ENCODE measurements at regions not wholly inside any gene's neighbourhood (a gene's known extent, or its start where the extent isn't known, plus 50 kb on each side); places are given as distances from the start of the nearest gene placed in this dataset.

DNA sequence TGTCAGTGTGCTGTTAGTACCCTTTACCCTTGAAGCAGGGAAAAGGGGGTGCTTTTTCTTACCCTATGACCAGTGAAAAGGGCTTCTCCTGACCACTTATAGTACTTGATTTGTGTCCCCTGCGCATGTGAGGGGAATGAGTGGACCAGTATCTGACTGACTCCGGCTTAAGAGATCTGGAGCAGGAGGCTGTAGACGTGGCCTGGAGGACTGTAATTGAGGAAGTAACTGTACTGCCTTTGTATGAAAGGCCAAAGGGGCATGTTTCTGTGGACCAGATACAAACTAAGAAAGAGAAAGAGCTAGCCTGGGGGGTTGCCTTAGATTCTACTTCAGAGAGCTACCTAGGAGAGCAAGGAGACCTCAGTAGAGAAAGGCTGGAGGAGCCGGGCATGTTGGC lies 89.9 kb upstream of the TBL1XR1 start:
- H3K4me3 ChIP-seq (ENCODE audit: low read depth, low read length): no peak overlapping the region
- TF ChIP-seq, protein P1, sequence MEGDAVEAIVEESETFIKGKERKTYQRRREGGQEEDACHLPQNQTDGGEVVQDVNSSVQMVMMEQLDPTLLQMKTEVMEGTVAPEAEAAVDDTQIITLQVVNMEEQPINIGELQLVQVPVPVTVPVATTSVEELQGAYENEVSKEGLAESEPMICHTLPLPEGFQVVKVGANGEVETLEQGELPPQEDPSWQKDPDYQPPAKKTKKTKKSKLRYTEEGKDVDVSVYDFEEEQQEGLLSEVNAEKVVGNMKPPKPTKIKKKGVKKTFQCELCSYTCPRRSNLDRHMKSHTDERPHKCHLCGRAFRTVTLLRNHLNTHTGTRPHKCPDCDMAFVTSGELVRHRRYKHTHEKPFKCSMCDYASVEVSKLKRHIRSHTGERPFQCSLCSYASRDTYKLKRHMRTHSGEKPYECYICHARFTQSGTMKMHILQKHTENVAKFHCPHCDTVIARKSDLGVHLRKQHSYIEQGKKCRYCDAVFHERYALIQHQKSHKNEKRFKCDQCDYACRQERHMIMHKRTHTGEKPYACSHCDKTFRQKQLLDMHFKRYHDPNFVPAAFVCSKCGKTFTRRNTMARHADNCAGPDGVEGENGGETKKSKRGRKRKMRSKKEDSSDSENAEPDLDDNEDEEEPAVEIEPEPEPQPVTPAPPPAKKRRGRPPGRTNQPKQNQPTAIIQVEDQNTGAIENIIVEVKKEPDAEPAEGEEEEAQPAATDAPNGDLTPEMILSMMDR (IDR thresholded peaks at IDR 0.05; ENCODE audit: low read depth, low read length): no peak

DNA sequence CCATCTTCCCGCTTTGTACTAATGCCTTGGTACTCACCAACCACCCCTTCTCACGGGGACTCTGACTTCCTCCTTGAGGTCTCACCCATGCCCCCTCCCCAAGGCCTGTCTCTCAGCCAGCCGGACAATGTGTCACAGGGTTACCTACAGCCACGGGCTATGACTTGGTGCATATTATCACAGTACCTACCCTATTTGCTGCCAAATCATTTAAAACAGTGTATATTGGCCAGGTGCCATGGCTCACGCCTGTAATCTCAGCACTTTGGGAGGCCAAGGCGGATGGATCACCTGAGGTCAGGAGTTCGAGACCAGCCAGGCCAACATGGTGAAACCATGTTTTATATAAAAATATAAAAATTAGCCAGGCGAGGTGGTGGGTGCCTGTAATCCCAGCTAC lies 93.4 kb upstream of the TBL1XR1 start:
- H3K4me3 ChIP-seq (ENCODE audit: low read depth, low read length): no peak overlapping the region
- TF ChIP-seq, protein P1 (IDR thresholded peaks at IDR 0.05; ENCODE audit: low read depth, low read length): no peak

DNA sequence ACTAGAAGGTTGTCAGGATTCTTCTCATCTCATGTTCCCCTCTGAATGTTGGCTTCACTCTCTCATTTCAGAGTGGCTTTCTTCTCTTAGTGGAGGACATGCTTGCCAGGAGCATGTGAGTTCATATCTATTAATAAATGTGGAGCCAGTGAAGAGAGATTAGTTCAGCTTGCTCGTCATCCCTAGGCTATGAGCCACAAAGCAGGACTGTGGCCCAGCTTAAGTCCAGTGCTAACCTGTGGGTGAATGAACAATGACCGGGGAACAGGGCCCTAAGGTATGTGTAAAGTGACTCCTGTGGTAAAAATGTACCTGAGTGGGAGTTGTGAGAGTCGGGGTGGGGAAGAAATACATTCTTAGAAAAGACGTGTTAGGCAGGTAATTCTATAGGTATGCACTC lies 96.9 kb upstream of the TBL1XR1 start:
- TF ChIP-seq, protein P1 (IDR thresholded peaks at IDR 0.05; ENCODE audit: low read depth, low read length): no peak
- no peak overlapping the region for H3K4me3 ChIP-seq (ENCODE audit: low read depth, low read length)

DNA sequence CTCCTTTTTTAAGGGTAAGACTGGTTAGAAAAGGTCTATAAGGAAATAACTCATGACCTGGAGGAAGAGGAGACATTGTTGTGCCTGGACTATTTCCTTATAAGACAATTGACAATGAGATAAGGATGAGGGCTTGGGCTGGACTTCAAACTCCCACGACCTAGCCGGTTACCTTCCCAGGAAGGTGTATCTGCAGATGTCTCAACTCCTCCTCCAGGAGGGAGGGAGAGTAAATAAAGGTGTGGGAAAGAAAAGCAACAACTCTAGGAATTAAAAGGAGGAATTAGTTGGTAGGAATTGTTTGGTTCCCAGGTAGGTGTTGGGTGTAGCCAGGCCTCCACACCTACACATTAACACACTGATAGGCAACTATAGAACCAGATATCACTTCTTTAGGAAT lies 97.8 kb upstream of the TBL1XR1 start:
- TF ChIP-seq, protein P1 (IDR thresholded peaks at IDR 0.05; ENCODE audit: low read depth, low read length): no peak
- H3K4me3 ChIP-seq (ENCODE audit: low read depth, low read length): no peak overlapping the region

DNA sequence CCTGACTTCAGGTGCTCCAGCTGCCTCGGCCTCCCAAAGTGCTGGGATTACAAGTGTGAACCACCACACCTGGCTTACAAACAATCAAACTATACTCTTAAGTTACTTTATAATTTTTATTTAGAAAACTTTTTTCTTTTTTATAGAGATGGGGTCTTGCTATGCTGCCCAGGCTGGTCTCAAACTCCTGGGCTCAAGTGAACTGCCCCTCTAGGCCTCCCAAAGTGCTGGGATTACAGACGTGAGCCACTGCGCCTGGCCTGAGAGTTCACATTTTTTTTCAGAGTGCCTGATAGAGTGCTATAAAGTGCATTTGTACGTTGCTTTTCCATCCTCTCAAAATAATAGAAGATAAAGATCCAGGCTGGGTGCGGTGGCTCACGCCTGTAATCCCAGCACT lies 102.0 kb upstream of the TBL1XR1 start:
- TF ChIP-seq, protein P1 (IDR thresholded peaks at IDR 0.05; ENCODE audit: low read depth, low read length): no peak
- H3K4me3 ChIP-seq (ENCODE audit: low read depth, low read length): no peak overlapping the region

DNA sequence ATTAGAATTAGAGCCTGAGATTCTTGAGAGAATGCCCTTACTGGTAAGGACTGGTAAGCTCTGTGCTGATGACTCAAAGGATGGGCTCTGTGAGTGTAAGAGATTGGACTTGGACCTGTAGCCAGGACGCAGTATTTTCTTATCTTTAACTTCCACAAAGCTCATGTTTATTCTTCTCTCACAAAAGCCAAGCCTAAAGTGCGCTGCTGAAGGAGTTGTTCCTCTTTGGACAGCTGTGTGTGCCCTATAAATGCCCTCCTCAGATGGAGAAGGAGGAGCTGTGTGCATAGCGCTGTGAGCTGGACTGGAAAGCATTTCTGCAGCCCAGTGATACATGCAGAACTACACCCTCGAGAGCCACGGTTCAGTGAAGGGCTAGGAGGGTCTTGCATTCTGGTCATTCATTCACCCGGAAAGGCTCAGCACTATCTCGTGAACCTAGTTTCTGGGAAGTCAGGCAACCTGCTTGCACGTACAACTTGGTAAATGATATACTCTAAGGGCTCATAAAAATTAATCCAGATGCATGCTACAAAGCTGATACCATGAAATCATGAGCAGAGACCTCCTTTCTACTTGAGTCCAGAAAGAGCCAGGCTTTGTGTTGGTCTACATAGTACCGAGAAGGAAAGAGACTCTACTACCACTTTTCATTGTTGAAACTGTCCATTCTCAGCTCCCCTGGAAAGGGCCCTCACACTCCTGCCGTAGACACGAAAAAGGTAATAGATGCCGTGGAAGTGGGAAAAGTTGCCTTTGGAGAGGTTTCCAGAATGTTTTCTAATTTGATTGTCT lies 103.0 kb upstream of the TBL1XR1 start:
- H3K4me3 ChIP-seq (ENCODE audit: low read depth, low read length): no peak overlapping the region
- TF ChIP-seq, protein P1 (IDR thresholded peaks at IDR 0.05; ENCODE audit: low read depth, low read length): no peak

DNA sequence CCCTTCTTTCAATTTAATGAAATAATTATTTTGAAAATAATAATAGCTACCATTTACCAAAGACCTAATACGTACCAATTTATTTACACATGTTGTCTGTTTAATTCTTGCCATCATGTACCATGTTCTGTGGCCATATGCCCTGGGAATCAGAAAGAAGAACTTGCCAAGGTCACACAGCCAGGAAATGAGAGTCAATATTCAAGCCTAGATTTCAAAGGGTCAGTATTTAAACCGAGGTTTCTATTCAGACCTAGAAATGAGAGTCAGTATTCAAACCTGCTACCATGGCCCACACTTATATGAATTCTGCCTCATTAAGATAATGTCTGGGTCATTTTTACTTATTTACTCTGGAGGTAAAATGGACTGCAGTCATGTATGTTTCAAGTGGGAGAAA lies 103.6 kb upstream of the TBL1XR1 start:
- H3K4me3 ChIP-seq (ENCODE audit: low read depth, low read length): no peak overlapping the region
- TF ChIP-seq, protein P1 (IDR thresholded peaks at IDR 0.05; ENCODE audit: low read depth, low read length): no peak

All from WI38 (cell line).